Liver (tissue), 8 donors: ENCODE measurements at regions not wholly inside any gene's neighbourhood (a gene's known extent, or its start where the extent isn't known, plus 50 kb on each side); places are given as distances from the start of the nearest gene placed in this dataset.

ENCODE experiments used
- DNase-seq: peaks from one replicate; pipeline ENCODE4 v3.0.0-alpha.2; 2017; ENCODE audit warnings: low spot score
- H3K27ac ChIP-seq, 2 donors: one replicate each; pipeline ENCODE4 v1.7.0; 2013; ENCODE audit warnings: inconsistent platforms in 2 of 2, low read length in 2 of 2, control low read depth in 1 of 2, low read depth in 1 of 2, mild to moderate bottlenecking in 1 of 2
- H3K27me3 ChIP-seq, 4 donors: one replicate each; pipeline versions ENCODE4 v1.6.1 to v1.7.0; 2013; ENCODE audit warnings: low read length in 3 of 4, inconsistent platforms in 1 of 4, mild to moderate bottlenecking in 1 of 4, moderate library complexity in 1 of 4; ENCODE audit not compliant: control insufficient read depth in 4 of 4, insufficient read depth in 4 of 4
- H3K36me3 ChIP-seq, 4 donors: one replicate each; pipeline versions ENCODE4 v1.6.1 to v1.7.0; 2013; ENCODE audit warnings: low read length in 3 of 4, mild to moderate bottlenecking in 3 of 4, low read depth in 1 of 4, moderate library complexity in 1 of 4; ENCODE audit not compliant: control insufficient read depth in 4 of 4, insufficient read depth in 3 of 4
- H3K4me1 ChIP-seq, 4 donors: one replicate each; pipeline versions ENCODE4 v1.6.1 to v1.7.0; 2013; ENCODE audit warnings: low read length in 3 of 4, mild to moderate bottlenecking in 3 of 4, moderate library complexity in 1 of 4; ENCODE audit not compliant: control insufficient read depth in 4 of 4, insufficient read depth in 4 of 4
- H3K4me3 ChIP-seq, 3 donors: one replicate each; pipeline versions ENCODE4 v1.6.1 to v1.7.0; 2013; ENCODE audit warnings: low read length in 3 of 3, control low read depth in 1 of 3, low read depth in 1 of 3, mild to moderate bottlenecking in 1 of 3
- H3K9ac ChIP-seq, 2 donors: one replicate each; pipeline ENCODE4 v1.7.0; 2013; ENCODE audit warnings: low read length in 2 of 2, mild to moderate bottlenecking in 2 of 2, moderate library complexity in 2 of 2, control low read depth in 1 of 2, low read depth in 1 of 2
- H3K9me3 ChIP-seq, 4 donors: one replicate each; pipeline versions ENCODE4 v1.6.1 to v1.7.0; 2013; ENCODE audit warnings: low read length in 3 of 4; ENCODE audit not compliant: control insufficient read depth in 4 of 4
- ATF3 ChIP-seq: IDR thresholded peaks from 2 replicates; pipeline ENCODE4 v1.6.1; 2016; ENCODE audit warnings: antibody characterized with exemption
- EGR1 ChIP-seq, 2 donors: IDR thresholded peaks; 2 replicates each; pipeline ENCODE4 v1.6.1; 2016 to 2018; ENCODE audit warnings: antibody characterized with exemption in 2 of 2, low read depth in 2 of 2
- FOXA1 ChIP-seq: IDR thresholded peaks from 2 replicates; pipeline ENCODE4 v1.6.1; 2016; ENCODE audit warnings: antibody characterized with exemption
- FOXA2 ChIP-seq: IDR thresholded peaks from 2 replicates; pipeline ENCODE4 v1.6.1; 2016; ENCODE audit warnings: antibody characterized with exemption
- GABPA ChIP-seq, 2 donors: IDR thresholded peaks in 1 of 2; conservative IDR thresholded peaks in 1 of 2; 2 replicates each; pipeline ENCODE4 v1.6.1; 2016; ENCODE audit warnings: antibody characterized with exemption in 2 of 2, mild to moderate bottlenecking in 1 of 2, moderate library complexity in 1 of 2
- HNF4A ChIP-seq, 2 donors: conservative IDR thresholded peaks; 2 replicates each; pipeline ENCODE4 v1.6.1; 2016; ENCODE audit warnings: antibody characterized with exemption in 2 of 2, mild to moderate bottlenecking in 2 of 2
- HNF4G ChIP-seq: IDR thresholded peaks from 2 replicates; pipeline ENCODE4 v1.6.1; 2016; ENCODE audit warnings: antibody characterized with exemption
- JUND ChIP-seq, 2 donors: IDR thresholded peaks; 2 replicates each; pipeline ENCODE4 v1.6.1; 2016; ENCODE audit warnings: antibody characterized with exemption in 2 of 2
- NR2F2 ChIP-seq: IDR thresholded peaks from 2 replicates; pipeline ENCODE4 v1.6.1; 2016; ENCODE audit warnings: antibody characterized with exemption
- RAD21 ChIP-seq, 2 donors: IDR thresholded peaks; 2 replicates each; pipeline ENCODE4 v1.6.1; 2016; ENCODE audit warnings: antibody characterized with exemption in 2 of 2, mild to moderate bottlenecking in 2 of 2
- RXRA ChIP-seq, 2 donors: IDR thresholded peaks; 2 replicates each; pipeline ENCODE4 v1.6.1; 2017 to 2018; ENCODE audit warnings: antibody characterized with exemption in 2 of 2, mild to moderate bottlenecking in 1 of 2
- TAF1 ChIP-seq: conservative IDR thresholded peaks from 2 replicates; pipeline ENCODE4 v1.6.1; 2016; ENCODE audit warnings: antibody characterized with exemption, mild to moderate bottlenecking
- YY1 ChIP-seq: IDR thresholded peaks from 2 replicates; pipeline ENCODE4 v1.6.1; 2016; ENCODE audit warnings: antibody characterized with exemption, mild to moderate bottlenecking
- WGBS: extraction: QIAGEN DNeasy Blood & Tissue Kit; methylation state at CpG from one replicate; pipeline ENCODE4 v1.1.7; 2013; 5-methylcytosine and 5-hydroxymethylcytosine counted together
- TF ChIP-seq, protein P1 (sequence below): IDR thresholded peaks from 2 replicates; pipeline ENCODE4 v1.6.1; 2016; ENCODE audit warnings: antibody characterized with exemption, mild to moderate bottlenecking
- TF ChIP-seq, protein P2 (sequence below): fragments of 150-350 bp; IDR thresholded peaks from 2 replicates; pipeline ENCODE4 v1.5.1; 2017; ENCODE audit warnings: improper control_type of control experiment, low read depth, low read length; ENCODE audit not compliant: missing input control
- TF ChIP-seq, protein P3 (sequence below): IDR thresholded peaks from 2 replicates; pipeline ENCODE4 v1.6.1; 2016; ENCODE audit warnings: antibody characterized with exemption
- TF ChIP-seq, protein P4 (sequence below): IDR thresholded peaks from 2 replicates; pipeline ENCODE4 v1.6.1; 2016; ENCODE audit warnings: antibody characterized with exemption
- donor health status: healthy.
- donor health status: healthy.
- donor health status: healthy.
- donor health status: healthy.
- donor health status: healthy.

GRCh38 chr5:3414371-3414770 lies 181.3 kb upstream of the IRX1 start:
- H3K27me3 ChIP-seq = no peaks in the 10 kb centered on the region
- H3K4me3 ChIP-seq = no peak overlapping the region
- no peaks in the 10 kb centered on the region for H3K36me3 ChIP-seq
- H3K27ac ChIP-seq = no peak overlapping the region
- H3K4me1 ChIP-seq = no peaks in the 10 kb centered on the region
- WGBS = 47% methylated on average over 7 of the region's 7 CpGs
- DNase-seq = no peak
- no peak overlapping the region for H3K9ac ChIP-seq
- H3K9me3 ChIP-seq = peaks cover 0 to 5% (median under 1%) of the 10 kb centered on the region in 4 donors
- TF ChIP-seq, protein P1, sequence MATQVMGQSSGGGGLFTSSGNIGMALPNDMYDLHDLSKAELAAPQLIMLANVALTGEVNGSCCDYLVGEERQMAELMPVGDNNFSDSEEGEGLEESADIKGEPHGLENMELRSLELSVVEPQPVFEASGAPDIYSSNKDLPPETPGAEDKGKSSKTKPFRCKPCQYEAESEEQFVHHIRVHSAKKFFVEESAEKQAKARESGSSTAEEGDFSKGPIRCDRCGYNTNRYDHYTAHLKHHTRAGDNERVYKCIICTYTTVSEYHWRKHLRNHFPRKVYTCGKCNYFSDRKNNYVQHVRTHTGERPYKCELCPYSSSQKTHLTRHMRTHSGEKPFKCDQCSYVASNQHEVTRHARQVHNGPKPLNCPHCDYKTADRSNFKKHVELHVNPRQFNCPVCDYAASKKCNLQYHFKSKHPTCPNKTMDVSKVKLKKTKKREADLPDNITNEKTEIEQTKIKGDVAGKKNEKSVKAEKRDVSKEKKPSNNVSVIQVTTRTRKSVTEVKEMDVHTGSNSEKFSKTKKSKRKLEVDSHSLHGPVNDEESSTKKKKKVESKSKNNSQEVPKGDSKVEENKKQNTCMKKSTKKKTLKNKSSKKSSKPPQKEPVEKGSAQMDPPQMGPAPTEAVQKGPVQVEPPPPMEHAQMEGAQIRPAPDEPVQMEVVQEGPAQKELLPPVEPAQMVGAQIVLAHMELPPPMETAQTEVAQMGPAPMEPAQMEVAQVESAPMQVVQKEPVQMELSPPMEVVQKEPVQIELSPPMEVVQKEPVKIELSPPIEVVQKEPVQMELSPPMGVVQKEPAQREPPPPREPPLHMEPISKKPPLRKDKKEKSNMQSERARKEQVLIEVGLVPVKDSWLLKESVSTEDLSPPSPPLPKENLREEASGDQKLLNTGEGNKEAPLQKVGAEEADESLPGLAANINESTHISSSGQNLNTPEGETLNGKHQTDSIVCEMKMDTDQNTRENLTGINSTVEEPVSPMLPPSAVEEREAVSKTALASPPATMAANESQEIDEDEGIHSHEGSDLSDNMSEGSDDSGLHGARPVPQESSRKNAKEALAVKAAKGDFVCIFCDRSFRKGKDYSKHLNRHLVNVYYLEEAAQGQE = no peak
- TF ChIP-seq, protein P2, sequence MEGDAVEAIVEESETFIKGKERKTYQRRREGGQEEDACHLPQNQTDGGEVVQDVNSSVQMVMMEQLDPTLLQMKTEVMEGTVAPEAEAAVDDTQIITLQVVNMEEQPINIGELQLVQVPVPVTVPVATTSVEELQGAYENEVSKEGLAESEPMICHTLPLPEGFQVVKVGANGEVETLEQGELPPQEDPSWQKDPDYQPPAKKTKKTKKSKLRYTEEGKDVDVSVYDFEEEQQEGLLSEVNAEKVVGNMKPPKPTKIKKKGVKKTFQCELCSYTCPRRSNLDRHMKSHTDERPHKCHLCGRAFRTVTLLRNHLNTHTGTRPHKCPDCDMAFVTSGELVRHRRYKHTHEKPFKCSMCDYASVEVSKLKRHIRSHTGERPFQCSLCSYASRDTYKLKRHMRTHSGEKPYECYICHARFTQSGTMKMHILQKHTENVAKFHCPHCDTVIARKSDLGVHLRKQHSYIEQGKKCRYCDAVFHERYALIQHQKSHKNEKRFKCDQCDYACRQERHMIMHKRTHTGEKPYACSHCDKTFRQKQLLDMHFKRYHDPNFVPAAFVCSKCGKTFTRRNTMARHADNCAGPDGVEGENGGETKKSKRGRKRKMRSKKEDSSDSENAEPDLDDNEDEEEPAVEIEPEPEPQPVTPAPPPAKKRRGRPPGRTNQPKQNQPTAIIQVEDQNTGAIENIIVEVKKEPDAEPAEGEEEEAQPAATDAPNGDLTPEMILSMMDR = no peak
- no peak for TF ChIP-seq HNF4G
- TF ChIP-seq FOXA1 = no peak
- TF ChIP-seq EGR1 (IDR thresholded peaks at IDR 0.05; ENCODE audit: low read depth in 2 of 2) = no peak
- TF ChIP-seq RAD21 (IDR thresholded peaks at IDR 0.05) = no peak
- no peak for TF ChIP-seq ATF3
- no peak for TF ChIP-seq TAF1
- TF ChIP-seq RXRA (IDR thresholded peaks at IDR 0.05) = no peak
- TF ChIP-seq, protein P3, sequence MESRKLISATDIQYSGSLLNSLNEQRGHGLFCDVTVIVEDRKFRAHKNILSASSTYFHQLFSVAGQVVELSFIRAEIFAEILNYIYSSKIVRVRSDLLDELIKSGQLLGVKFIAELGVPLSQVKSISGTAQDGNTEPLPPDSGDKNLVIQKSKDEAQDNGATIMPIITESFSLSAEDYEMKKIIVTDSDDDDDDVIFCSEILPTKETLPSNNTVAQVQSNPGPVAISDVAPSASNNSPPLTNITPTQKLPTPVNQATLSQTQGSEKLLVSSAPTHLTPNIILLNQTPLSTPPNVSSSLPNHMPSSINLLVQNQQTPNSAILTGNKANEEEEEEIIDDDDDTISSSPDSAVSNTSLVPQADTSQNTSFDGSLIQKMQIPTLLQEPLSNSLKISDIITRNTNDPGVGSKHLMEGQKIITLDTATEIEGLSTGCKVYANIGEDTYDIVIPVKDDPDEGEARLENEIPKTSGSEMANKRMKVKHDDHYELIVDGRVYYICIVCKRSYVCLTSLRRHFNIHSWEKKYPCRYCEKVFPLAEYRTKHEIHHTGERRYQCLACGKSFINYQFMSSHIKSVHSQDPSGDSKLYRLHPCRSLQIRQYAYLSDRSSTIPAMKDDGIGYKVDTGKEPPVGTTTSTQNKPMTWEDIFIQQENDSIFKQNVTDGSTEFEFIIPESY = no peak
- TF ChIP-seq, protein P4, sequence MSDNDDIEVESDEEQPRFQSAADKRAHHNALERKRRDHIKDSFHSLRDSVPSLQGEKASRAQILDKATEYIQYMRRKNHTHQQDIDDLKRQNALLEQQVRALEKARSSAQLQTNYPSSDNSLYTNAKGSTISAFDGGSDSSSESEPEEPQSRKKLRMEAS = no peak
- TF ChIP-seq NR2F2 = no peak
- TF ChIP-seq GABPA (IDR thresholded peaks at IDR 0.05 in 1 of 2, conservative IDR thresholded peaks at IDR 0.05 in 1 of 2) = no peak
- TF ChIP-seq FOXA2 = no peak

DNA sequence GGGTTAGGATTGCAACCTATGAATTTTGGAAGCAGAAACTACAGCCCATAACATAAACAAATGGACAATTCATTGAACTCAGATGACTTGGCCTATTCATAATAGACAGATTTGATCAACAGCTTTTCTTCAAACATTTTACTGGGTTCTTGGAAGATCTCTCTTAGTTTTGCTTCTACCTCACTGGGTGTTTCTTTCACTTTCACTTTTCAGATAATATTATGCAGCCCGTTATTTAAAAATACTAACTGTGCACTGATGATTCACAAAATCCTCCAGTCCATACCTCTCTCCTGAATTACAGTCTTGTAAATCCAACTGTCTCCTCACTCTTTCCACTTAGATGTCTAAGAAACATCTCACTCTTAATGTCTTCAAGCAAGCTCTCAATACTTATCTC lies 183.5 kb upstream of the IRX1 start:
- Histone ChIP-seq H3K9me3 (peaks cover 0 to 5% (median under 1%) of the 10 kb centered on the region in 4 donors), H3K4me3 (no peak overlapping the region), H3K9ac (no peak overlapping the region), H3K4me1 (no peaks in the 10 kb centered on the region), H3K27ac (no peak overlapping the region), H3K36me3 (no peaks in the 10 kb centered on the region), H3K27me3 (no peaks in the 10 kb centered on the region)
- WGBS = 75% methylated on average over 1 of the region's 1 CpG
- no peak for DNase-seq
- TF ChIP-seq NR2F2 (no peak), FOXA1 (no peak), TAF1 (no peak), YY1 (no peak), JUND (IDR thresholded peaks at IDR 0.05) (no peak), HNF4A (conservative IDR thresholded peaks at IDR 0.05) (no peak), HNF4G (no peak)
- TF ChIP-seq, protein P4 = no peak
- TF ChIP-seq, protein P3 = no peak
- TF ChIP-seq, protein P2 = no peak
